Heart right ventricle (tissue), 16 donors: ENCODE measurements at regions not wholly inside any gene's neighbourhood (a gene's known extent, or its start where the extent isn't known, plus 50 kb on each side); places are given as distances from the start of the nearest gene placed in this dataset.

Experiments used
- ATAC-seq, 8 donors: fragments of 200-7000 bp; cut with Tn5 transposase; one replicate each; pipeline ENCODE4 v1.9.1; 2020; ENCODE audit warnings: mild to moderate bottlenecking in 8 of 8, moderate library complexity in 8 of 8, moderate number of reproducible peaks in 1 of 8
- DNase-seq, 2 donors: peaks; one replicate each; pipeline ENCODE4 v3.0.0-alpha.2; 2020
- H3K27ac ChIP-seq, 10 donors: fragments of 200-600 bp; sonication (generic) in 2 of 10; one replicate each; pipeline versions ENCODE4 v1.5.0 to v1.8.0; 2020 to 2022; ENCODE audit warnings: mild to moderate bottlenecking in 3 of 10
- H3K27me3 ChIP-seq, 7 donors: fragments of 200-600 bp; one replicate each; pipeline ENCODE4 v1.8.0; 2021 to 2022; ENCODE audit warnings: mild to moderate bottlenecking in 2 of 7
- H3K36me3 ChIP-seq, 9 donors: fragments of 200-600 bp; sonication (generic) in 1 of 9; one replicate each; pipeline versions ENCODE4 v1.5.0 to v1.8.0; 2020 to 2022; ENCODE audit warnings: mild to moderate bottlenecking in 2 of 9
- H3K4me1 ChIP-seq, 9 donors: fragments of 200-600 bp; sonication (generic) in 1 of 9; one replicate each; pipeline versions ENCODE4 v1.5.0 to v1.8.0; 2020 to 2022; ENCODE audit warnings: mild to moderate bottlenecking in 4 of 9
- H3K4me3 ChIP-seq, 10 donors: fragments of 200-600 bp; sonication (generic) in 2 of 10; one replicate each; pipeline versions ENCODE4 v1.5.0 to v1.8.0; 2020 to 2022; ENCODE audit warnings: mild to moderate bottlenecking in 7 of 10, moderate library complexity in 2 of 10
- H3K9me3 ChIP-seq, 11 donors: fragments of 200-600 bp in 10 of 11; sonication (generic) in 2 of 11; one replicate each; pipeline versions ENCODE4 v1.5.0 to v1.8.0; 2013 to 2022; ENCODE audit warnings: mild to moderate bottlenecking in 2 of 11, control low read depth in 1 of 11, moderate library complexity in 1 of 11
- CTCF ChIP-seq, 9 donors: fragments of 200-600 bp; sonication (generic) in 2 of 9; IDR thresholded peaks; one replicate each; pipeline versions ENCODE4 v1.5.0 to v1.8.0; 2021 to 2022; ENCODE audit warnings: antibody characterized with exemption in 9 of 9, mild to moderate bottlenecking in 5 of 9, moderate library complexity in 1 of 9
- WGBS, 2 donors: extraction: QIAGEN DNeasy Blood & Tissue Kit; methylation state at CpG; one replicate each; pipeline ENCODE4 v1.1.7; 2013; ENCODE audit warnings: inconsistent platforms in 1 of 2; 5-methylcytosine and 5-hydroxymethylcytosine counted together
- intact Hi-C, 10 donors: fragments of 100-400 bp; cut with DNase I; formaldehyde crosslinking; loops; one replicate each; pipeline versions ENCODE4 v1.11.1 to v1.14.2; 2022
- donor health status: Arrhythmogenic right ventricular cardiomyopathy.
- donor health status: ischemic (EF 13 %, LVEDD 7.1; RV severe dilation, severe dysfunction).
- donor health status: healthy with polysubstance abuse.
- donor health status: DM: no; HTN: yes; CAD: no.
- donor health status: DM: no; HTN: no; CAD: no.
- donor health status: ischemic (EF 25% LVEDD 6.9; RV normal size, moderate dysfunction).
- donor health status: ischemic (EF 25% LVEDD 5.7; RV mildly dilated, moderate dysfunction).
- donor health status: healthy.
- donor health status: DM: yes; HTN: yes; CAD: no.
- donor health status: Ischemic cardiomyopathy.
- donor health status: ischemic (EF 35%, LVEDD 5.7; RV mildly dilated, moderate dysfunction).
- donor health status: nonischemic (EF 11% LVEDD 7.7; RV severe dilation, severe dysfunction).
- donor health status: DM: yes; HTN: yes; CAD: no.
- donor health status: PGD.
- donor health status: ischemic (EF 29% LVEDD 5.4; RV normal size, mild dysfunction).
- donor health status: nonischemic (EF 23%, LVEDD 6.1; RV moderate dilation, normal function).

DNA sequence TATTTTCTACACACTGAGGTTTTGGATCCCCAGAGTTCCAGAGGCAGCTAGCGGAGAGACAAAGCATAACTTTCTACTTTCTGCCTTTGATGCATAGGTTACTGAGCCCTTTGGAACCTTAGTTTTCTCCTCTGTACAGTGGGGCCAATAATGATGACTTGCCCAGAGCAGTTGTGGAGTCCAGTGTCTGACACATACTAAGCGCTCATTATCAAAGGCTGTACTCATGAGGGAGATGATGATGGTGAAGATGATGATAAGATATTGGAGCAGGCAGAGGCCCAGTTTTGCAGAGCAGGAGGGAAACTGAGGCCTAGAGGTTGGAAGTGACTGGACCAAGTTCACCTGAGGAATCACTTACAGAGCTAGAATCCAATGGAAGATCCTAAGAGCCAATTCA is 458.0 kb downstream of the MIAT start:
- Histone ChIP-seq H3K36me3 (no peaks in the 10 kb centered on the region), H3K4me1 (peaks cover 0 to 21% (median 6%) of the 10 kb centered on the region in 9 donors), H3K27me3 (peaks cover 0 to 14% (median 0%) of the 10 kb centered on the region in 7 donors), H3K9me3 (peaks cover 0 to 22% (median 0%) of the 10 kb centered on the region in 11 donors), H3K27ac (no peak overlapping the region), H3K4me3 (no peak overlapping the region)
- TF ChIP-seq CTCF (IDR thresholded peaks at IDR 0.05) = no peak
- ATAC-seq (no peak), DNase-seq (no peak)
- WGBS, 2 donors = 94 to 97% methylated on average over 2 of the region's 2 CpGs
- intact Hi-C loops = no loop called here

- intact Hi-C loops = no loop called here
- peaks cover 0 to 11% (median 0%) of the 10 kb centered on the region in 7 donors for H3K27me3 ChIP-seq
- H3K27ac ChIP-seq = no peak overlapping the region
- 44 to 58% methylated on average over 5 of the region's 5 CpGs for WGBS, 2 donors
- H3K4me3 ChIP-seq = no peak overlapping the region
- no peak for ATAC-seq
- DNase-seq = no peak
- H3K9me3 ChIP-seq = peaks cover 0 to 24% (median 0%) of the 10 kb centered on the region in 11 donors
- no peak for TF ChIP-seq CTCF (IDR thresholded peaks at IDR 0.05)
- peaks cover 0 to 21% (median 4%) of the 10 kb centered on the region in 9 donors for H3K4me1 ChIP-seq
- no peaks in the 10 kb centered on the region for H3K36me3 ChIP-seq
Measured at GRCh38 chr22:27115816-27116256, 458.4 kb downstream of the MIAT start.

GRCh38 chr22:27116312-27117086 is 459.1 kb downstream of the MIAT start:
- H3K4me3 ChIP-seq = no peak overlapping the region
- no peak for TF ChIP-seq CTCF (IDR thresholded peaks at IDR 0.05)
- peaks cover 0 to 4% (median 0%) of the 10 kb centered on the region in 7 donors for H3K27me3 ChIP-seq
- H3K9me3 ChIP-seq = peaks cover 0 to 24% (median 0%) of the 10 kb centered on the region in 11 donors
- intact Hi-C loops = no loop called here
- peaks cover 0 to 21% (median 0%) of the 10 kb centered on the region in 9 donors for H3K4me1 ChIP-seq
- WGBS, 2 donors = 54% methylated on average over 2 of the region's 2 CpGs
- DNase-seq (no peak), ATAC-seq (no peak)
- no peak overlapping the region for H3K27ac ChIP-seq
- no peaks in the 10 kb centered on the region for H3K36me3 ChIP-seq

DNA sequence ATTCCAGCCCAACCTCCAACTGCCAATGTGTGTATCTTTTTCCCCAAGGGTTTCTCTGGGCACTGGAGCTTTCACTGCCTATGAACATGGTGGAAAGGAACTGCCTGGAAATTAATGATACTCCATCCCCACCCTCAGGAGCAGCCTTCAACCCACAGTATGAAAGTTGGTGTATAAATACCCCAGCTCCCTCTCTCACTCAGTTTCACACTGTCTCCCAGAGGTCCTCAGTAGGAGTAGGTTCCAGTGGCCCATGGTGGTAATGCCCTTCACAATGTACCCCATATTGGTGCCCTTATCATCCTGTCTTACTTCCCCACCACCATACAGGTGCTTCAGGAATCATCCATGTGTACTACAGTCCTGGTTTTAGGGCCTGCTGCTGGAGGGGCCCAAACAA is 462.6 kb downstream of the MIAT start:
- ATAC-seq (no peak), DNase-seq (no peak)
- peaks cover 0 to 24% (median 0%) of the 10 kb centered on the region in 11 donors for H3K9me3 ChIP-seq
- H3K4me1 ChIP-seq = peaks cover 0 to 15% (median 0%) of the 10 kb centered on the region in 9 donors
- peaks cover 0 to 10% (median 0%) of the 10 kb centered on the region in 7 donors for H3K27me3 ChIP-seq
- TF ChIP-seq CTCF (IDR thresholded peaks at IDR 0.05) = no peak
- no peak overlapping the region for H3K4me3 ChIP-seq
- intact Hi-C loops = no loop called here
- no peaks in the 10 kb centered on the region for H3K36me3 ChIP-seq
- no peak overlapping the region for H3K27ac ChIP-seq
